ENCODE measurements at regions not wholly inside any gene's neighbourhood (a gene's known extent, or its start where the extent isn't known, plus 50 kb on each side); places are given as distances from the start of the nearest gene placed in this dataset.

GRCh38 chr10:123348691-123349572 is 194.7 kb downstream of the BUB3 start:
- Histone ChIP-seq H4K20me1 (ENCODE audit: insufficient read depth, low read length, poor library complexity, severe bottlenecking) (no peaks in the 10 kb centered on the region), H3K79me2 (ENCODE audit: insufficient read depth, low read length) (no peaks in the 10 kb centered on the region), H3K36me3 (ENCODE audit: insufficient read depth, low read length) (no peaks in the 10 kb centered on the region), H3K27me3 (ENCODE audit: insufficient read depth, low read length, poor library complexity, severe bottlenecking) (no peaks in the 10 kb centered on the region), H3K4me3 (ENCODE audit: low read length, poor library complexity, severe bottlenecking) (no peak overlapping the region), H3F3A (ENCODE audit: low read depth) (no peaks in the 10 kb centered on the region), H2AFZ (ENCODE audit: low read length) (no peak overlapping the region), H3K9ac (ENCODE audit: low read depth, low read length, poor library complexity, severe bottlenecking) (no peak overlapping the region), H3K9me3 (ENCODE audit: insufficient read depth, low read depth, low read length) (peaks cover 5% of the 10 kb centered on the region; the same call in 1 of the 2 replicates), H3K9me2 (replicated peaks; ENCODE audit: low read depth, low read length) (no peaks in the 10 kb centered on the region), H3K4me2 (ENCODE audit: low read depth, low read length, poor library complexity, severe bottlenecking) (no peak overlapping the region), H3K4me1 (ENCODE audit: insufficient read depth, low read length, poor library complexity, severe bottlenecking) (no peaks in the 10 kb centered on the region)
- TF ChIP-seq EZH2phosphoT487 (IDR thresholded peaks at IDR 0.05; ENCODE audit: borderline replicate concordance) (no peak), CTCF (conservative IDR thresholded peaks at IDR 0.05; ENCODE audit: low read length) (no peak)

- H4K20me1 ChIP-seq (ENCODE audit: insufficient read depth, low read length, poor library complexity, severe bottlenecking), result no peaks in the 10 kb centered on the region
- H3K9me3 ChIP-seq (ENCODE audit: insufficient read depth, low read depth, low read length), result peaks cover 5% of the 10 kb centered on the region; the same call in 1 of the 2 replicates
- no peaks in the 10 kb centered on the region for H3K9me2 ChIP-seq (replicated peaks; ENCODE audit: low read depth, low read length)
- TF ChIP-seq EZH2phosphoT487 (IDR thresholded peaks at IDR 0.05; ENCODE audit: borderline replicate concordance) (no peak), CTCF (conservative IDR thresholded peaks at IDR 0.05; ENCODE audit: low read length) (no peak)
- no peaks in the 10 kb centered on the region for H3K4me1 ChIP-seq (ENCODE audit: insufficient read depth, low read length, poor library complexity, severe bottlenecking)
- no peak overlapping the region for H2AFZ ChIP-seq (ENCODE audit: low read length)
- no peak overlapping the region for H3K4me2 ChIP-seq (ENCODE audit: low read depth, low read length, poor library complexity, severe bottlenecking)
- no peak overlapping the region for H3K9ac ChIP-seq (ENCODE audit: low read depth, low read length, poor library complexity, severe bottlenecking)
- H3F3A ChIP-seq (ENCODE audit: low read depth), result no peaks in the 10 kb centered on the region
- H3K4me3 ChIP-seq (ENCODE audit: low read length, poor library complexity, severe bottlenecking), result no peak overlapping the region
- no peaks in the 10 kb centered on the region for H3K36me3 ChIP-seq (ENCODE audit: insufficient read depth, low read length)
- H3K79me2 ChIP-seq (ENCODE audit: insufficient read depth, low read length), result no peaks in the 10 kb centered on the region
- H3K27me3 ChIP-seq (ENCODE audit: insufficient read depth, low read length, poor library complexity, severe bottlenecking), result no peaks in the 10 kb centered on the region
Measured at GRCh38 chr10:123351715-123352114, 197.5 kb downstream of the BUB3 start.

- H3K36me3 ChIP-seq (ENCODE audit: insufficient read depth, low read length), result no peaks in the 10 kb centered on the region
- H3F3A ChIP-seq (ENCODE audit: low read depth), result no peaks in the 10 kb centered on the region
- no peak for TF ChIP-seq EZH2phosphoT487 (IDR thresholded peaks at IDR 0.05; ENCODE audit: borderline replicate concordance)
- no peak for TF ChIP-seq CTCF (conservative IDR thresholded peaks at IDR 0.05; ENCODE audit: low read length)
- H4K20me1 ChIP-seq (ENCODE audit: insufficient read depth, low read length, poor library complexity, severe bottlenecking), result no peaks in the 10 kb centered on the region
- H3K4me3 ChIP-seq (ENCODE audit: low read length, poor library complexity, severe bottlenecking), result no peak overlapping the region
- no peaks in the 10 kb centered on the region for H3K79me2 ChIP-seq (ENCODE audit: insufficient read depth, low read length)
- H3K9me2 ChIP-seq (replicated peaks; ENCODE audit: low read depth, low read length), result no peaks in the 10 kb centered on the region
- H2AFZ ChIP-seq (ENCODE audit: low read length), result no peak overlapping the region
- no peaks in the 10 kb centered on the region for H3K4me1 ChIP-seq (ENCODE audit: insufficient read depth, low read length, poor library complexity, severe bottlenecking)
- no peak overlapping the region for H3K9ac ChIP-seq (ENCODE audit: low read depth, low read length, poor library complexity, severe bottlenecking)
- peaks cover 5% of the 10 kb centered on the region; the same call in 1 of the 2 replicates for H3K9me3 ChIP-seq (ENCODE audit: insufficient read depth, low read depth, low read length)
- no peaks in the 10 kb centered on the region for H3K27me3 ChIP-seq (ENCODE audit: insufficient read depth, low read length, poor library complexity, severe bottlenecking)
- H3K4me2 ChIP-seq (ENCODE audit: low read depth, low read length, poor library complexity, severe bottlenecking), result no peak overlapping the region
Measured at GRCh38 chr10:123354521-123354920, 200.3 kb downstream of the BUB3 start.
